IMR-90 (cell line): ENCODE measurements at regions not wholly inside any gene's neighbourhood (a gene's known extent, or its start where the extent isn't known, plus 50 kb on each side); places are given as distances from the start of the nearest gene placed in this dataset.

Source experiments
- ATAC-seq: fragments of 200-7000 bp; cut with Tn5 transposase; 2 replicates; pipeline ENCODE4 v1.9.1; 2020; ENCODE audit warnings: low read depth, mild to moderate bottlenecking, moderate library complexity
- BruUV-seq: library from RNA; stranded (reverse); fragments of 400-500 nt; replicated peaks from 2 replicates; lab custom pipeline; 2021; lab: Mats Ljungman, UMichigan
- CTCF ChIA-PET: fragments of 300-600 bp; formaldehyde crosslinking; extraction: SDS; loops from one replicate; lab custom pipeline; 2021; ENCODE audit warnings: antibody characterized with exemption; lab: Yijun Ruan, JAX
- POLR2A ChIA-PET: fragments of 300-600 bp; sonication (Branson Sonifier 250); formaldehyde crosslinking; loops from one replicate; lab custom pipeline; 2022; ENCODE audit warnings: antibody characterized with exemption; ENCODE audit not compliant: unreplicated experiment; lab: Charles Lee
- DNase-seq: peaks from one replicate; pipeline ENCODE4 v3.0.0; 2013
- H2AFZ ChIP-seq: replicated peaks from 2 replicates; pipeline ENCODE3; 2013; ENCODE audit warnings: low read length, mild to moderate bottlenecking; ENCODE audit not compliant: poor library complexity
- H2AK5ac ChIP-seq: 2 replicates; pipeline ENCODE4 v1.6.1; 2013; ENCODE audit warnings: low read depth, low read length, inconsistent platforms
- H2AK9ac ChIP-seq: replicated peaks from 2 replicates; pipeline ENCODE3; 2013; ENCODE audit warnings: mild to moderate bottlenecking, low read depth, low read length, moderate library complexity; ENCODE audit not compliant: poor library complexity
- H2BK120ac ChIP-seq: 2 replicates; pipeline ENCODE4 v1.6.1; 2013; ENCODE audit warnings: low read depth, low read length, inconsistent platforms
- H2BK15ac ChIP-seq: 3 replicates; pipeline ENCODE4 v1.6.1; 2013; ENCODE audit warnings: low read depth, low read length, inconsistent platforms
- H2BK20ac ChIP-seq: 2 replicates; pipeline ENCODE4 v1.6.1; 2013; ENCODE audit warnings: low read depth, mild to moderate bottlenecking, inconsistent platforms, low read length, moderate library complexity
- H2BK5ac ChIP-seq: 2 replicates; pipeline ENCODE4 v1.6.1; 2013; ENCODE audit warnings: mild to moderate bottlenecking, low read depth, low read length, inconsistent platforms; ENCODE audit not compliant: poor library complexity, severe bottlenecking
- H3K14ac ChIP-seq: replicated peaks from 2 replicates; pipeline ENCODE4 v1.6.1; 2013; ENCODE audit warnings: low read depth, low read length, inconsistent platforms
- H3K18ac ChIP-seq: 2 replicates; pipeline ENCODE4 v1.6.1; 2013; ENCODE audit warnings: low read depth, low read length, control low read depth
- H3K23ac ChIP-seq: 2 replicates; pipeline ENCODE4 v1.6.1; 2013; ENCODE audit warnings: low read depth, low read length, inconsistent platforms
- H3K27ac ChIP-seq: 2 replicates; pipeline ENCODE4 v1.5.1; 2013; ENCODE audit warnings: mild to moderate bottlenecking, control low read depth, low read length; ENCODE audit not compliant: insufficient read depth
- H3K27me3 ChIP-seq: 2 replicates; pipeline ENCODE4 v1.6.1; 2013; ENCODE audit warnings: low read length; ENCODE audit not compliant: control insufficient read depth, insufficient read depth
- H3K36me3 ChIP-seq: 2 replicates; pipeline ENCODE4 v1.6.1; 2013; ENCODE audit warnings: low read length, mixed read lengths; ENCODE audit not compliant: control insufficient read depth, insufficient read depth
- H3K4ac ChIP-seq: 2 replicates; pipeline ENCODE4 v1.6.1; 2013; ENCODE audit warnings: low read depth, low read length, inconsistent platforms
- H3K4me1 ChIP-seq: 2 replicates; pipeline ENCODE4 v1.6.1; 2013; ENCODE audit warnings: low read length, mixed read lengths; ENCODE audit not compliant: control insufficient read depth, insufficient read depth
- H3K4me2 ChIP-seq: 2 replicates; pipeline ENCODE4 v1.6.1; 2013; ENCODE audit warnings: low read depth, mild to moderate bottlenecking, control low read depth, low read length, moderate library complexity
- H3K4me3 ChIP-seq: 2 replicates; pipeline ENCODE4 v1.5.1; 2013; ENCODE audit warnings: low read depth, mild to moderate bottlenecking, control low read depth, low read length, moderate library complexity; ENCODE audit not compliant: insufficient read depth
- H3K56ac ChIP-seq: 2 replicates; pipeline ENCODE4 v1.6.1; 2013; ENCODE audit warnings: low read length, inconsistent platforms; ENCODE audit not compliant: insufficient read depth; ENCODE audit errors: extremely low read depth
- H3K79me1 ChIP-seq, 2 experiments: 2 replicates each; pipeline ENCODE4 v1.6.1; 2013; ENCODE audit warnings: low read length in 2 of 2, inconsistent platforms in 1 of 2, low read depth in 1 of 2
- H3K9ac ChIP-seq: 2 replicates; pipeline ENCODE4 v1.6.1; 2013; ENCODE audit warnings: low read depth, low read length, control low read depth
- H3K9me1 ChIP-seq: 2 replicates; pipeline ENCODE4 v1.6.1; 2013; ENCODE audit warnings: low read length, inconsistent platforms; ENCODE audit not compliant: insufficient read depth
- H3K9me3 ChIP-seq: 2 replicates; pipeline ENCODE4 v1.6.1; 2013; ENCODE audit warnings: low read length; ENCODE audit not compliant: control insufficient read depth, insufficient read depth
- H4K20me1 ChIP-seq: 2 replicates; pipeline ENCODE4 v1.6.1; 2013; ENCODE audit warnings: low read length, inconsistent platforms; ENCODE audit not compliant: insufficient read depth
- H4K5ac ChIP-seq: 2 replicates; pipeline ENCODE4 v1.6.1; 2013; ENCODE audit warnings: mild to moderate bottlenecking, low read depth, low read length, control low read depth
- H4K8ac ChIP-seq, 2 experiments: 2 replicates each; pipeline ENCODE4 v1.6.1; 2013; ENCODE audit warnings: low read depth in 2 of 2, low read length in 2 of 2, control low read depth in 1 of 2, inconsistent platforms in 1 of 2
- H4K91ac ChIP-seq: 2 replicates; pipeline ENCODE4 v1.6.1; 2013; ENCODE audit warnings: low read depth, low read length, inconsistent platforms; ENCODE audit not compliant: insufficient read depth
- BHLHE40 ChIP-seq: fragments of 150-350 bp; IDR thresholded peaks from 2 replicates; pipeline ENCODE4 v1.6.1; 2016; ENCODE audit warnings: mild to moderate bottlenecking, low read depth, low read length
- CEBPB ChIP-seq: IDR thresholded peaks from 2 replicates; pipeline ENCODE4 v1.6.1; 2012; ENCODE audit warnings: low read depth, low read length, improper control_type of control experiment
- CHD1 ChIP-seq: IDR thresholded peaks from 2 replicates; pipeline ENCODE4 v1.6.1; 2012; ENCODE audit warnings: low read depth, low read length, improper control_type of control experiment
- CTCF ChIP-seq: conservative IDR thresholded peaks from 2 replicates; pipeline ENCODE4 v1.5.1; 2012; ENCODE audit warnings: mild to moderate bottlenecking, low read depth, low read length, improper control_type of control experiment
- ELK1 ChIP-seq: fragments of 150-350 bp; IDR thresholded peaks from 2 replicates; pipeline ENCODE4 v1.6.1; 2016; ENCODE audit warnings: low read depth, mild to moderate bottlenecking, low read length, moderate library complexity, borderline replicate concordance
- FOS ChIP-seq: fragments of 150-350 bp; IDR thresholded peaks from 2 replicates; pipeline ENCODE4 v1.6.1; 2016; ENCODE audit warnings: low read depth, low read length
- MAFK ChIP-seq: IDR thresholded peaks from 2 replicates; pipeline ENCODE4 v1.6.1; 2012; ENCODE audit warnings: low read depth, low read length, improper control_type of control experiment
- MAZ ChIP-seq: IDR thresholded peaks from 2 replicates; pipeline ENCODE4 v1.6.1; 2012; ENCODE audit warnings: low read depth, mild to moderate bottlenecking, low read length, improper control_type of control experiment, moderate library complexity, borderline replicate concordance
- MXI1 ChIP-seq: IDR thresholded peaks from 2 replicates; pipeline ENCODE4 v1.6.1; 2012; ENCODE audit warnings: low read depth, mild to moderate bottlenecking, low read length, moderate library complexity, borderline replicate concordance
- NFE2L2 ChIP-seq: fragments of 150-350 bp; IDR thresholded peaks from 2 replicates; pipeline ENCODE4 v1.6.1; 2016; ENCODE audit warnings: low read depth, mild to moderate bottlenecking, low read length
- POLR2A ChIP-seq: IDR thresholded peaks from 2 replicates; pipeline ENCODE4 v1.6.1; 2012; ENCODE audit warnings: mild to moderate bottlenecking, low read depth, low read length
- RAD21 ChIP-seq: IDR thresholded peaks from 2 replicates; pipeline ENCODE4 v1.6.1; 2012; ENCODE audit warnings: low read length, improper control_type of control experiment
- RCOR1 ChIP-seq: IDR thresholded peaks from 2 replicates; pipeline ENCODE4 v1.6.1; 2012; ENCODE audit warnings: mild to moderate bottlenecking, low read length, improper control_type of control experiment; ENCODE audit not compliant: insufficient replicate concordance
- RFX5 ChIP-seq: IDR thresholded peaks from 2 replicates; pipeline ENCODE4 v1.8.0; 2012; ENCODE audit warnings: low read depth, mild to moderate bottlenecking, low read length, moderate library complexity
- SMC3 ChIP-seq: fragments of 150-350 bp; IDR thresholded peaks from 2 replicates; pipeline ENCODE4 v1.6.1; 2016; ENCODE audit warnings: low read depth, mild to moderate bottlenecking, antibody characterized with exemption, low read length, moderate library complexity
- WGBS, 2 experiments: methylation state at CpG; one replicate each; pipeline versions ENCODE4 v1.1.5 to v1.1.7; 2013; ENCODE audit warnings: missing lambda C conversion rate in 2 of 2; ENCODE audit not compliant: insufficient read length in 1 of 2; ENCODE audit errors: extremely low coverage in 2 of 2; 5-methylcytosine and 5-hydroxymethylcytosine counted together
- dilution Hi-C: fragments of 300-500 bp; cut with HindIII; formaldehyde crosslinking; loops from one replicate; pipeline ENCODE4 v1.14.3; 2018; ENCODE audit warnings: low sequenced_read_pairs; ENCODE audit not compliant: unreplicated experiment
- in situ Hi-C: fragments of 300-500 bp; cut with MboI; formaldehyde crosslinking; loops from 3 replicates; pipeline ENCODE4 v1.14.3; 2019; ENCODE audit warnings: low sequenced_read_pairs, inconsistent platforms, mixed read lengths
- intact Hi-C: fragments of 100-400 bp; cut with micrococcal nuclease; formaldehyde crosslinking; loops from 2 replicates; pipeline ENCODE4 v1.10.0; 2022
- TF ChIP-seq, protein P1 (sequence below): fragments of 150-350 bp; IDR thresholded peaks from 2 replicates; pipeline ENCODE4 v1.6.1; 2017; ENCODE audit warnings: mild to moderate bottlenecking, antibody characterized with exemption, low read length, low read depth

GRCh38 chr2:15800495-15801329 is 139.6 kb upstream of the MYCN start:
- no peaks in the 10 kb centered on the region for H3K36me3 ChIP-seq
- no peak overlapping the region for H2AK5ac ChIP-seq
- H2AK9ac ChIP-seq = no peak overlapping the region
- in situ Hi-C loops (no loop called here), dilution Hi-C loops (no loop called here), intact Hi-C loops (no loop called here)
- H4K8ac ChIP-seq = no peak overlapping the region
- H2BK120ac ChIP-seq = no peak overlapping the region
- H3K4me3 ChIP-seq = no peak overlapping the region
- H3K9me3 ChIP-seq = peaks cover 44% of the 10 kb centered on the region
- H3K4me1 ChIP-seq = no peaks in the 10 kb centered on the region
- no peak overlapping the region for H3K23ac ChIP-seq
- H3K4ac ChIP-seq = no peak overlapping the region
- TF ChIP-seq FOS (no peak), POLR2A (no peak), CTCF (no peak), CEBPB (no peak), ELK1 (no peak), BHLHE40 (no peak), MAZ (no peak), MXI1 (no peak), RFX5 (no peak), MAFK (no peak), NFE2L2 (no peak), RCOR1 (no peak), CHD1 (no peak), RAD21 (no peak), SMC3 (no peak)
- TF ChIP-seq, protein P1, sequence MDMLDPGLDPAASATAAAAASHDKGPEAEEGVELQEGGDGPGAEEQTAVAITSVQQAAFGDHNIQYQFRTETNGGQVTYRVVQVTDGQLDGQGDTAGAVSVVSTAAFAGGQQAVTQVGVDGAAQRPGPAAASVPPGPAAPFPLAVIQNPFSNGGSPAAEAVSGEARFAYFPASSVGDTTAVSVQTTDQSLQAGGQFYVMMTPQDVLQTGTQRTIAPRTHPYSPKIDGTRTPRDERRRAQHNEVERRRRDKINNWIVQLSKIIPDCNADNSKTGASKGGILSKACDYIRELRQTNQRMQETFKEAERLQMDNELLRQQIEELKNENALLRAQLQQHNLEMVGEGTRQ = no peak
- H3K14ac ChIP-seq = no peak overlapping the region
- POLR2A ChIA-PET = no interaction called here
- no TSS peak for BruUV-seq
- H2AFZ ChIP-seq = no peak overlapping the region
- H3K27ac ChIP-seq = no peak overlapping the region
- no peaks in the 10 kb centered on the region for H4K20me1 ChIP-seq
- H2BK5ac ChIP-seq = no peak overlapping the region
- no peak overlapping the region for H2BK20ac ChIP-seq
- H4K91ac ChIP-seq = no peak overlapping the region
- no peak overlapping the region for H3K56ac ChIP-seq
- 60% methylated on average over 6 of the region's 17 CpGs; no CpG with 5 or more reads in 1 of the 2 experiments for WGBS, 2 experiments
- no peak overlapping the region for H4K5ac ChIP-seq
- no peak overlapping the region for H2BK15ac ChIP-seq
- no peaks in the 10 kb centered on the region for H3K79me1 ChIP-seq
- H3K18ac ChIP-seq = no peak overlapping the region
- no peaks in the 10 kb centered on the region for H3K9me1 ChIP-seq
- DNase-seq (no peak), ATAC-seq (no peak)
- CTCF ChIA-PET = no interaction called here
- H3K4me2 ChIP-seq = no peak overlapping the region
- H3K27me3 ChIP-seq = no peaks in the 10 kb centered on the region
- H3K9ac ChIP-seq = no peak overlapping the region
